Peyer's patch (tissue), 4 donors: ENCODE measurements at regions not wholly inside any gene's neighbourhood (a gene's known extent, or its start where the extent isn't known, plus 50 kb on each side); places are given as distances from the start of the nearest gene placed in this dataset.

Source experiments
- DNase-seq, 3 donors: peaks; one replicate each; pipeline ENCODE4 v3.0.0-alpha.2; 2017 to 2019
- H3K27ac ChIP-seq, 4 donors: fragments of 200-600 bp; sonication (generic); one replicate each; pipeline ENCODE4 v1.5.1; 2016 to 2019
- H3K27me3 ChIP-seq, 2 donors: fragments of 200-600 bp; sonication (generic); one replicate each; pipeline ENCODE4 v1.5.1; 2019
- H3K36me3 ChIP-seq, 3 donors: fragments of 200-600 bp; sonication (generic); one replicate each; pipeline ENCODE4 v1.5.1; 2016 to 2019
- H3K4me1 ChIP-seq, 4 donors: fragments of 200-600 bp; sonication (generic); one replicate each; pipeline ENCODE4 v1.5.1; 2016 to 2019
- H3K4me3 ChIP-seq, 4 donors: fragments of 200-600 bp; sonication (generic); 1 replicate in 3 of 4; 2 replicates in 1 of 4; pipeline ENCODE4 v1.5.1; 2016 to 2019; ENCODE audit warnings: mild to moderate bottlenecking in 1 of 4
- H3K9me3 ChIP-seq, 4 donors: fragments of 200-600 bp; sonication (generic); one replicate each; pipeline ENCODE4 v1.5.1; 2016 to 2019; ENCODE audit warnings: mild to moderate bottlenecking in 1 of 4
- CTCF ChIP-seq, 6 experiments: fragments of 450-650 bp in 4 of 6; fragments of 200-600 bp in 2 of 6; sonication (generic) in 1 of 6; IDR thresholded peaks; one replicate each; pipeline ENCODE4 v1.5.1; 2017 to 2019; ENCODE audit warnings: antibody characterized with exemption in 6 of 6, mild to moderate bottlenecking in 3 of 6, moderate library complexity in 1 of 6
- POLR2A ChIP-seq, 2 donors: fragments of 450-650 bp; IDR thresholded peaks; one replicate each; pipeline ENCODE4 v1.5.1; 2017; ENCODE audit warnings: antibody characterized with exemption in 2 of 2, mild to moderate bottlenecking in 2 of 2, moderate library complexity in 2 of 2

GRCh38 chr10:89073719-89074118 is 83.1 kb downstream of the FAS start:
- DNase-seq: no peak
- H3K36me3 ChIP-seq: no peaks in the 10 kb centered on the region
- no peaks in the 10 kb centered on the region for H3K27me3 ChIP-seq
- TF ChIP-seq POLR2A (IDR thresholded peaks at IDR 0.05) (no peak), CTCF (IDR thresholded peaks at IDR 0.05) (no peak)
- no peaks in the 10 kb centered on the region for H3K9me3 ChIP-seq
- peak overlapping the region in 1 of 4 donors; percentile 2 for H3K27ac ChIP-seq
- no peak overlapping the region for H3K4me3 ChIP-seq
- H3K4me1 ChIP-seq: no peaks in the 10 kb centered on the region

GRCh38 chr10:89069589-89069988 is 79.0 kb downstream of the FAS start:
- no peaks in the 10 kb centered on the region for H3K36me3 ChIP-seq
- TF ChIP-seq POLR2A (IDR thresholded peaks at IDR 0.05) (no peak), CTCF (IDR thresholded peaks at IDR 0.05) (no peak)
- no peak overlapping the region for H3K4me3 ChIP-seq
- H3K27ac ChIP-seq: no peak overlapping the region
- H3K9me3 ChIP-seq: no peaks in the 10 kb centered on the region
- DNase-seq: no peak
- no peaks in the 10 kb centered on the region for H3K27me3 ChIP-seq
- no peaks in the 10 kb centered on the region for H3K4me1 ChIP-seq
